Neural progenitor cell (in vitro differentiated cells): ENCODE measurements at regions not wholly inside any gene's neighbourhood (a gene's known extent, or its start where the extent isn't known, plus 50 kb on each side); places are given as distances from the start of the nearest gene placed in this dataset.

Experiments used
- CTCF ChIP-seq: fragments of 200-600 bp; sonication (generic); IDR thresholded peaks from 2 replicates; pipeline ENCODE4 v1.5.1; 2017; ENCODE audit warnings: antibody characterized with exemption, mild to moderate bottlenecking
- EZH2 ChIP-seq: fragments of 200-600 bp; sonication (generic); IDR thresholded peaks from 2 replicates; pipeline ENCODE4 v1.6.1; 2017; ENCODE audit warnings: antibody characterized with exemption, mild to moderate bottlenecking, moderate library complexity
- EZH2phosphoT487 ChIP-seq: fragments of 200-600 bp; sonication (generic); IDR thresholded peaks from 2 replicates; pipeline ENCODE4 v1.6.1; 2017; ENCODE audit warnings: antibody characterized with exemption

DNA sequence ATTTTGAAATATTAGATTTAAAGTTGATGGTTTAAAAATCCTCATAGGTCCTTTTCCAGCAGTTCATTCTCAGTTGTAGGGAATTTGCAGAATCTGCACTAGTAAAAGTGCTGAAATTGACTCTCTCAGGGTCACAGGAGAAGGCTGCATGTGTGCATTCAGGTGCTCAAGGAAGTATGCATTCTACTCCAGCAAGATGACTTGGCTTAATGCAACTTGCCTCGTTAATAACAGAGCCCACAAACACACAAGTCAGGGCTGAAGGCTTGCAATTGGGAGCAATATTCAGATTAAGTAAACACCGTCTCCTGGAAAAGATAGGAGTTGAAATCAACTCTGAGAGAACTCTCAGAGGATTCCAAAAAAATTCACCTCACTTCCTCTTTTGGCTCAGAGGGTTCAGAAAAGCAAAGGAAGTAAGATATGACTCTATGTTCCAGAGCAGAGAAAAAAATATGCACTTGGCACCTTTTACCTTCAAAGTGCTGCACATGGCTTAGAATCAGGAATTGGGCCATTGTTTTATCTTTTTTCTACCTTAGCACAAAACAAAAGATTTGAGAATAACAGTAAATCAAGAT, 406.3 kb upstream of the DCN start:
- TF ChIP-seq CTCF = no peak
- TF ChIP-seq EZH2 = no peak
- TF ChIP-seq EZH2phosphoT487 = no peak
